ENCODE measurements at regions not wholly inside any gene's neighbourhood (a gene's known extent, or its start where the extent isn't known, plus 50 kb on each side); places are given as distances from the start of the nearest gene placed in this dataset.

GRCh38 chr4:4640692-4641091 lies 98.8 kb upstream of the STX18 start (continued):
- TF ChIP-seq USF2 (IDR thresholded peaks at IDR 0.05; ENCODE audit: borderline replicate concordance, low read depth, low read length) (no peak), CUX1 (IDR thresholded peaks at IDR 0.05; ENCODE audit: insufficient replicate concordance, low read depth, low read length) (no peak), BHLHE40 (IDR thresholded peaks at IDR 0.05; ENCODE audit: borderline replicate concordance in 1 of 2, low read depth in 2 of 2, low read length in 1 of 2) (no peak)

GRCh38 chr4:4639370-4639769 lies 97.5 kb upstream of the STX18 start:
- ChIA-PET CTCF (no interaction called here), POLR2A (no interaction called here), RAD21 (ENCODE audit: unreplicated experiment) (no interaction called here), SMC1A (ENCODE audit: uncharacterized antibody, unreplicated experiment) (no interaction called here)
- FAIRE-seq (no peak), ATAC-seq (no peak), DNase-seq (ENCODE audit: low read depth, low spot score) (no peak)
- H4K20me1 ChIP-seq (ENCODE audit: control insufficient read depth, insufficient read depth) = no peaks in the 10 kb centered on the region
- H3K4me1 ChIP-seq (ENCODE audit: control insufficient read depth, insufficient read depth, low read length) = peaks cover 8% of the 10 kb centered on the region
- in situ Hi-C loops (cut with MboI) (no loop called here), intact Hi-C loops (cut with micrococcal nuclease; ENCODE audit: unreplicated experiment) (no loop called here)
- H3K27me3 ChIP-seq (replicated peaks in 1 of 2; ENCODE audit: control insufficient read depth in 2 of 2, insufficient read depth in 2 of 2, low read length in 1 of 2) = no peaks in the 10 kb centered on the region
- H3K4me3 ChIP-seq = no peak overlapping the region
- H2AFZ ChIP-seq (ENCODE audit: control insufficient read depth, low read depth, low read length) = no peak overlapping the region
- TF ChIP-seq ATF7 (IDR thresholded peaks at IDR 0.05; ENCODE audit: low read depth) (no peak), KDM1A (IDR thresholded peaks at IDR 0.05; ENCODE audit: borderline replicate concordance) (no peak), ZNF24 (IDR thresholded peaks at IDR 0.05) (no peak), RFX5 (IDR thresholded peaks at IDR 0.05; ENCODE audit: low read depth, low read length) (no peak)
- no TSS peak for BruUV-seq (replicated peaks)
- WGBS (ENCODE audit: insufficient coverage, insufficient replicate concordance, low lambda C conversion rate, missing lambda C conversion rate) = 64% methylated on average over 3 of the region's 3 CpGs
- H3K36me3 ChIP-seq (ENCODE audit: control insufficient read depth in 2 of 2, insufficient read depth in 2 of 2, low read length in 1 of 2) = no peaks in the 10 kb centered on the region
- H3K4me2 ChIP-seq (ENCODE audit: control insufficient read depth, insufficient read depth) = no peak overlapping the region
- no peaks in the 10 kb centered on the region for H3K79me2 ChIP-seq (ENCODE audit: control insufficient read depth, insufficient read depth, low read length)
- no peaks in the 10 kb centered on the region for H3K9me3 ChIP-seq (replicated peaks; ENCODE audit: control insufficient read depth, insufficient read depth, low read length)
- H3K9ac ChIP-seq (ENCODE audit: control insufficient read depth, insufficient read depth, low read length) = no peak overlapping the region
- no peak overlapping the region for H3K27ac ChIP-seq (ENCODE audit: control insufficient read depth, insufficient read depth)

Measured in GM12878 (cell line).